ENCODE measurements at regions not wholly inside any gene's neighbourhood (a gene's known extent, or its start where the extent isn't known, plus 50 kb on each side); places are given as distances from the start of the nearest gene placed in this dataset.

DNA sequence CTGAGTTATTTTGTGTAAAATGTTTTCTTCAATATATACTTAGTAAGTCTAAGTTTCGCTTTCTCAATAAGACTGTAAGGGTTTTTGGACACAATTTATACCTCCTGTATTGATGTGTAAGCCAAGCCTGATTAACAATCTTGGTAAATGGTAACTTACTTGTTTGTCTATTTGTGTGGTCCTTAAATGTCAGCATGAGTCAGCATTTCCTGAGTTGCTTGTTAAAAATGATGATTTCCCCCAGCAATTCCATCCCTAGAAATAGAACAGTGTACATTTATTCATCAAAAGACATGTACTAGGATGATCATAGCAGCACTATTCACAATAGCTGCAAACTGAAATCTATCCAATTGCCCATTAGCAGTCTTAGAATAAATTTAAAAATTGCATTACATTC is 53.4 kb upstream of the LRIG1 start:
- no peak for TF ChIP-seq POLR2AphosphoS5 (IDR thresholded peaks at IDR 0.05; ENCODE audit: borderline replicate concordance, low read depth, low read length)
- no peak for TF ChIP-seq FOXP2 (optimal IDR thresholded peaks at IDR 0.05; ENCODE audit: control extremely low read depth, extremely low read length, insufficient read depth)
- no peak for TF ChIP-seq EZH2 (IDR thresholded peaks at IDR 0.05)

Data from SK-N-MC (cell line).